Left lung (tissue), 4 donors: ENCODE measurements at regions not wholly inside any gene's neighbourhood (a gene's known extent, or its start where the extent isn't known, plus 50 kb on each side); places are given as distances from the start of the nearest gene placed in this dataset.

Experiments used
- ATAC-seq: fragments of 200-7000 bp; cut with Tn5 transposase; one replicate; pipeline ENCODE4 v1.9.1; 2020; ENCODE audit warnings: moderate library complexity
- DNase-seq, 4 donors: peaks; one replicate each; pipeline ENCODE4 v3.0.0-alpha.2; 2013 to 2020
- H3K27ac ChIP-seq, 2 donors: fragments of 200-600 bp; sonication (generic) in 1 of 2; one replicate each; pipeline versions ENCODE4 v1.5.0 to v1.8.0; 2020 to 2021
- H3K27me3 ChIP-seq, 2 donors: fragments of 200-600 bp; sonication (generic) in 1 of 2; one replicate each; pipeline versions ENCODE4 v1.5.0 to v1.8.0; 2020 to 2021
- H3K36me3 ChIP-seq, 2 donors: fragments of 200-600 bp; sonication (generic) in 1 of 2; one replicate each; pipeline versions ENCODE4 v1.5.0 to v1.8.0; 2020 to 2021
- H3K4me1 ChIP-seq, 2 donors: fragments of 200-600 bp; one replicate each; pipeline ENCODE4 v1.8.0; 2021
- H3K4me3 ChIP-seq, 2 donors: fragments of 200-600 bp; sonication (generic) in 1 of 2; one replicate each; pipeline versions ENCODE4 v1.5.0 to v1.8.0; 2020 to 2021; ENCODE audit warnings: mild to moderate bottlenecking in 1 of 2
- H3K9me3 ChIP-seq, 2 donors: fragments of 200-600 bp; sonication (generic) in 1 of 2; one replicate each; pipeline versions ENCODE4 v1.5.0 to v1.8.0; 2020 to 2021
- CTCF ChIP-seq, 2 donors: fragments of 200-600 bp; sonication (generic) in 1 of 2; IDR thresholded peaks; one replicate each; pipeline versions ENCODE4 v1.5.0 to v1.8.0; 2021; ENCODE audit warnings: antibody characterized with exemption in 2 of 2
- intact Hi-C, 2 donors: fragments of 100-400 bp; cut with DNase I; formaldehyde crosslinking; loops; one replicate each; pipeline versions ENCODE4 v1.11.2 to v1.14.2; 2022
- donor health status: DM: no; HTN: yes; CAD: no.
- donor health status: DM: no; HTN: no; CAD: no.

DNA sequence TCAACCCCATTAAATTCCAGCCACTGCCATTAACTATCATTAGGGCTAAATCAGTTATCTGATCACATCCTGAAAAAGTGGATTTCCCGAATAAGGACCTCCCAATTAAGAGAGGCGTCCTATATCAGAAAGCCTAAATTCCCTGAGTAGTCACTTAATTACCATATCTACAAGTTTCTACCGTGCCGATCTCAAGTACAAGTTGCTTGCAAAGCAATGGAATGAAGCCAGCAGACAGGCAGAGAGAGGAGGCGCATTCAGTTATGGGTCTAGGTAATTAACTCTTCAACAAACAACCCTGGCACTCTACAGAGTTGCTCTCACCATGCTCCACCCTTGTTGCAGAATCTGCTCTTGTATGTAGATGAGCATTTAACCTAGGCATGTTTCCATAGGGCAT lies 494.6 kb upstream of the RUNX1 start:
- H3K27me3 ChIP-seq, result no peaks in the 10 kb centered on the region
- H3K4me1 ChIP-seq, result no peaks in the 10 kb centered on the region
- TF ChIP-seq CTCF (IDR thresholded peaks at IDR 0.05), result no peak
- ATAC-seq (no peak), DNase-seq (no peak)
- no peaks in the 10 kb centered on the region for H3K9me3 ChIP-seq
- H3K4me3 ChIP-seq, result no peak overlapping the region
- no peak overlapping the region for H3K27ac ChIP-seq
- intact Hi-C loops, result no loop called here
- no peaks in the 10 kb centered on the region for H3K36me3 ChIP-seq

DNA sequence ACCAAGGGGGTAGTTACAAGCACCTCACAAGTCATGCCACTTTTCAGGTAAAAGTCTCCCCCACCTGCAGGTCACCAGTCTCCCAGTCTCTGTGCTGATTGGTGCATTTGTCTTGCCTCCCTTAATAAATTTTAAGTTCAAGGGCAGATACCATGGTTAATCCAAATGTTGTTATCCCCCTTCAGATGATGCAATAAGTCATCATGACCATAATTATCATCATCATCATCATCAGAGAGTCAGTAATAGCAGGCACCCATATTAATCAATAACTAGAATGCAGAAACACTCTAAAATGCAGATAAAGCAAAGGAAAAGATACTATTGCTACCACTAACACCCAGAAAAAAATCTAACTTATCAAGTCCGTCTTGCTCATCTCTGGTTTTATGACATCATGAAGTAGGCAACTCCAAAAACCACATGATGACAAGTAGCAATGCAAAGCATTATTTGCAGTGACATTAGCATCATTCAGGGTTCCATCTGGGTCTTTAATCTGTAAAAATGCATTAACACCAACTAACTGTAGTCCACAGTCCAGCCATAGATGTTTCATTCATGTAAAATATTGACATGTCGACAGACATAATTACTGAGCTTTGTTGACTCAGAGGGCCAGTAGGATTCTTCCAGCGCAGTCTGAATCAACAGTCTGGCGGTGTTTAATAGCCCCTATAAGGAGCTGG lies 492.0 kb upstream of the RUNX1 start:
- no peaks in the 10 kb centered on the region for H3K27me3 ChIP-seq
- no peaks in the 10 kb centered on the region for H3K36me3 ChIP-seq
- DNase-seq, result no peak
- no peak for TF ChIP-seq CTCF (IDR thresholded peaks at IDR 0.05)
- H3K4me1 ChIP-seq, result no peaks in the 10 kb centered on the region
- no peak for ATAC-seq
- H3K27ac ChIP-seq, result no peak overlapping the region
- intact Hi-C loops, result no loop called here
- H3K9me3 ChIP-seq, result peaks cover 0 to 3% of the 10 kb centered on the region in 2 donors
- no peak overlapping the region for H3K4me3 ChIP-seq

- H3K36me3 ChIP-seq, result no peaks in the 10 kb centered on the region
- DNase-seq, result no peak
- H3K27ac ChIP-seq, result no peak overlapping the region
- intact Hi-C loops, result no loop called here
- H3K4me1 ChIP-seq, result no peaks in the 10 kb centered on the region
- ATAC-seq, result no peak
- H3K27me3 ChIP-seq, result no peaks in the 10 kb centered on the region
- peaks cover 0 to 11% of the 10 kb centered on the region in 2 donors for H3K9me3 ChIP-seq
- H3K4me3 ChIP-seq, result no peak overlapping the region
- no peak for TF ChIP-seq CTCF (IDR thresholded peaks at IDR 0.05)
These were observed 489.3 kb upstream of the RUNX1 start for GRCh38 chr21:35538386-35538785.

DNA sequence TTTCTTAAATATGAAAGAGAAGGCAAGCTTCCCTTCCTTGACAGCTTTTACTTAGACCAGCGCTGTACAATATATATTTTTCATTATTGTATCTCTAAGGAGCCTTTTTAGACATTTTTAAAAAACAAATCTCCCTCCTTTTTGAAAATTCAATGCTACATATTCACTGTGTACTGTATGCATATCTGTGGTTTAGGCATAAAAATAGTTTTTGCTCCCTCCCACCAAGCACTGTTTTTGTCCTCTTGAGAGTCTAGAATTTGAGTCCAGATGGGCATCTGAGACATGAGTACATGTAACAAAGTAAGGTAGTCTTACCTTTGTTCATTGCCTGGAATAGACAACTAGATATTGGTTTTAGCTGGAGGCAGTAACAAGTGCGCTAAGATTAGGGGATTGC lies 488.5 kb upstream of the RUNX1 start:
- H3K27ac ChIP-seq, result no peak overlapping the region
- intact Hi-C loops, result no loop called here
- no peak for DNase-seq
- H3K9me3 ChIP-seq, result peaks cover 0 to 11% of the 10 kb centered on the region in 2 donors
- H3K4me1 ChIP-seq, result no peaks in the 10 kb centered on the region
- no peaks in the 10 kb centered on the region for H3K36me3 ChIP-seq
- no peaks in the 10 kb centered on the region for H3K27me3 ChIP-seq
- TF ChIP-seq CTCF (IDR thresholded peaks at IDR 0.05), result no peak
- H3K4me3 ChIP-seq, result no peak overlapping the region
- ATAC-seq, result no peak

GRCh38 chr21:35533893-35534292 lies 484.8 kb upstream of the RUNX1 start:
- Histone ChIP-seq H3K4me3 (no peak overlapping the region), H3K9me3 (peaks cover 0 to 11% of the 10 kb centered on the region in 2 donors), H3K27ac (no peak overlapping the region), H3K4me1 (peaks cover 0 to 17% of the 10 kb centered on the region in 2 donors), H3K27me3 (no peaks in the 10 kb centered on the region), H3K36me3 (no peaks in the 10 kb centered on the region)
- TF ChIP-seq CTCF (IDR thresholded peaks at IDR 0.05), result no peak
- no peak for DNase-seq
- intact Hi-C loops, result no loop called here
- ATAC-seq, result no peak
